B cell (primary cell): ENCODE measurements at regions not wholly inside any gene's neighbourhood (a gene's known extent, or its start where the extent isn't known, plus 50 kb on each side); places are given as distances from the start of the nearest gene placed in this dataset.

ENCODE experiments used
- ATAC-seq: fragments of 200-7000 bp; cut with Tn5 transposase; one replicate; pipeline ENCODE4 v1.10.0; 2021; ENCODE audit warnings: low read depth, mild to moderate bottlenecking, moderate number of reproducible peaks, moderate library complexity
- CTCF ChIA-PET: fragments of 350-600 bp; sonication (Branson Sonifier 250); formaldehyde crosslinking; loops from one replicate; lab custom pipeline; 2021; ENCODE audit warnings: antibody characterized with exemption, inconsistent platforms; lab: Charles Lee
- POLR2A ChIA-PET: fragments of 350-600 bp; sonication (Branson Sonifier 250); formaldehyde crosslinking; loops from one replicate; lab custom pipeline; 2021; ENCODE audit warnings: antibody characterized with exemption; lab: Charles Lee
- DNase-seq: peaks from one replicate; pipeline ENCODE4 v3.0.0; 2013
- H2AFZ ChIP-seq: 2 replicates; pipeline ENCODE4 v1.6.1; 2012; ENCODE audit warnings: mild to moderate bottlenecking, low read depth, low read length; ENCODE audit not compliant: insufficient read depth, poor library complexity, severe bottlenecking
- H3K27ac ChIP-seq, 2 donors: 1 replicate in 1 of 2; 2 replicates in 1 of 2; pipeline ENCODE4 v1.5.1; 2012 to 2013; ENCODE audit warnings: low read length in 2 of 2, mild to moderate bottlenecking in 2 of 2, moderate library complexity in 1 of 2
- H3K27me3 ChIP-seq, 4 experiments: fragments of 200-600 bp in 1 of 4; sonication (generic) in 1 of 4; replicated peaks in 1 of 4; 1 replicate in 2 of 4; 2 replicates in 2 of 4; pipeline versions ENCODE4 v1.6.1 to v1.7.0; 2013 to 2016; ENCODE audit warnings: low read length in 3 of 4, mild to moderate bottlenecking in 2 of 4, mixed read lengths in 1 of 4, moderate library complexity in 1 of 4; ENCODE audit not compliant: insufficient read depth in 4 of 4, control insufficient read depth in 3 of 4; ENCODE audit errors: control extremely low read depth in 1 of 4
- H3K36me3 ChIP-seq, 2 experiments: replicated peaks in 1 of 2; 1 replicate in 1 of 2; 2 replicates in 1 of 2; pipeline versions ENCODE4 v1.6.1 to v1.7.1; 2013; ENCODE audit warnings: low read length in 1 of 2; ENCODE audit not compliant: insufficient read depth in 2 of 2, control insufficient read depth in 1 of 2; ENCODE audit errors: control extremely low read depth in 1 of 2, extremely low read depth in 1 of 2
- H3K4me1 ChIP-seq, 2 donors: fragments of 200-600 bp in 1 of 2; sonication (generic) in 1 of 2; 1 replicate in 1 of 2; 2 replicates in 1 of 2; pipeline versions ENCODE4 v1.5.1 to v1.6.1; 2013 to 2017; ENCODE audit warnings: low read length in 2 of 2; ENCODE audit not compliant: control insufficient read depth in 2 of 2, insufficient read depth in 2 of 2
- H3K4me2 ChIP-seq: replicated peaks from 2 replicates; pipeline ENCODE3; 2012; ENCODE audit warnings: mild to moderate bottlenecking, low read depth, low read length; ENCODE audit not compliant: poor library complexity, severe bottlenecking
- H3K4me3 ChIP-seq, 5 experiments: fragments of 200-600 bp in 1 of 5; sonication (generic) in 1 of 5; 1 replicate in 3 of 5; 2 replicates in 2 of 5; pipeline versions ENCODE4 v1.5.1 to v1.7.0; 2011 to 2016; ENCODE audit warnings: low read length in 4 of 5, mild to moderate bottlenecking in 4 of 5, low read depth in 2 of 5, control low read depth in 1 of 5, moderate library complexity in 1 of 5; ENCODE audit not compliant: insufficient read depth in 1 of 5; ENCODE audit errors: control extremely low read depth in 1 of 5, extremely low read depth in 1 of 5
- H3K79me2 ChIP-seq: fragments of 200-600 bp; sonication (generic); one replicate; pipeline ENCODE4 v1.6.0; 2016; ENCODE audit warnings: low read length; ENCODE audit not compliant: control insufficient read depth, insufficient read depth
- H3K9ac ChIP-seq: fragments of 200-600 bp; sonication (generic); 2 replicates; pipeline ENCODE4 v1.6.1; 2017; ENCODE audit warnings: mild to moderate bottlenecking, low read length, moderate library complexity
- H3K9me3 ChIP-seq, 3 donors: one replicate each; pipeline versions ENCODE4 v1.6.1 to v1.7.1; 2013; ENCODE audit warnings: low read length in 2 of 3; ENCODE audit not compliant: control insufficient read depth in 2 of 3, insufficient read depth in 1 of 3; ENCODE audit errors: control extremely low read depth in 1 of 3
- H4K20me1 ChIP-seq: 2 replicates; pipeline ENCODE4 v1.6.0; 2012; ENCODE audit warnings: mild to moderate bottlenecking, low read length; ENCODE audit not compliant: insufficient read depth, control insufficient read depth, poor library complexity, severe bottlenecking
- H3K27ac Mint-ChIP-seq: one replicate; pipeline ENCODE4 v1.8.0; 2021; ENCODE audit warnings: mixed read lengths
- H3K27me3 Mint-ChIP-seq: one replicate; pipeline ENCODE4 v1.8.0; 2021; ENCODE audit warnings: mixed read lengths
- H3K4me1 Mint-ChIP-seq: one replicate; pipeline ENCODE4 v1.8.0; 2021; ENCODE audit warnings: mixed read lengths
- H3K4me3 Mint-ChIP-seq: one replicate; pipeline ENCODE4 v1.8.0; 2021; ENCODE audit warnings: mixed read lengths
- H3K9me3 Mint-ChIP-seq: one replicate; pipeline ENCODE4 v1.8.0; 2022; ENCODE audit warnings: mixed read lengths; ENCODE audit not compliant: insufficient read depth
- EZH2 ChIP-seq: IDR thresholded peaks from 2 replicates; pipeline ENCODE4 v1.6.1; 2012; ENCODE audit warnings: borderline replicate concordance, low read depth, mild to moderate bottlenecking, moderate library complexity, low read length; ENCODE audit not compliant: insufficient read depth, poor library complexity, severe bottlenecking
- WGBS: methylation state at CpG from one replicate; pipeline ENCODE4 v1.1.5; 2013; ENCODE audit warnings: missing lambda C conversion rate; ENCODE audit not compliant: insufficient coverage; 5-methylcytosine and 5-hydroxymethylcytosine counted together
- intact Hi-C: fragments of 100-400 bp; cut with micrococcal nuclease; formaldehyde crosslinking; loops from one replicate; pipeline ENCODE4 v1.10.0; 2022
- TF ChIP-seq, protein P1 (sequence below): fragments of 200-600 bp; IDR thresholded peaks from one replicate; pipeline ENCODE4 v1.8.0; 2022; ENCODE audit warnings: antibody characterized with exemption, mild to moderate bottlenecking

DNA sequence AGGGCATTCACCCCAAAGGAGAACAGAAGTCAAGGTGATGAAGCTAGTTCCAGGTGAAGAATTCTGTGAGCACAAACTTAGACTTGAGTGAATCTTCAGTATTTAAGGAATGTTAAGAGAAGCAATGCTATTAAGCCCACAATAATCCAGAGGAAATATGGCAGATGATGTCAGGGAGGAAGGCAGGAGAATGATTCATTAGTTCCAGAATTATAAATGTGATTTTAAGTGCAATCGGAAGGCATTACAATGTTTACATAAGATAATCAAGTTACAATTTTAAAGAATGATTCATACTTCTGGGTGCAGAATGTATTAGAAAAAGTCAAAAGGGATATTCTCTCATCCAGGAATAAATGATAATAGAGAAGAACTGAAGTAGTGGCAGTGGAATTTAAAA lies 545.2 kb upstream of the BRINP3 start:
- intact Hi-C loops, result no loop called here
- no peaks in the 10 kb centered on the region for H3K27me3 ChIP-seq
- H3K36me3 ChIP-seq, result no peaks in the 10 kb centered on the region
- no peaks in the 10 kb centered on the region for H4K20me1 ChIP-seq
- Mint-ChIP-seq H3K27ac (no peak overlapping the region), H3K9me3 (no peaks in the 10 kb centered on the region), H3K4me1 (no peaks in the 10 kb centered on the region), H3K4me3 (no peak overlapping the region), H3K27me3 (no peaks in the 10 kb centered on the region)
- H2AFZ ChIP-seq, result no peak overlapping the region
- POLR2A ChIA-PET, result no interaction called here
- no peaks in the 10 kb centered on the region for H3K79me2 ChIP-seq
- CTCF ChIA-PET, result no interaction called here
- no peak overlapping the region for H3K9ac ChIP-seq
- no peak overlapping the region for H3K4me3 ChIP-seq
- no peak for TF ChIP-seq EZH2
- TF ChIP-seq, protein P1, sequence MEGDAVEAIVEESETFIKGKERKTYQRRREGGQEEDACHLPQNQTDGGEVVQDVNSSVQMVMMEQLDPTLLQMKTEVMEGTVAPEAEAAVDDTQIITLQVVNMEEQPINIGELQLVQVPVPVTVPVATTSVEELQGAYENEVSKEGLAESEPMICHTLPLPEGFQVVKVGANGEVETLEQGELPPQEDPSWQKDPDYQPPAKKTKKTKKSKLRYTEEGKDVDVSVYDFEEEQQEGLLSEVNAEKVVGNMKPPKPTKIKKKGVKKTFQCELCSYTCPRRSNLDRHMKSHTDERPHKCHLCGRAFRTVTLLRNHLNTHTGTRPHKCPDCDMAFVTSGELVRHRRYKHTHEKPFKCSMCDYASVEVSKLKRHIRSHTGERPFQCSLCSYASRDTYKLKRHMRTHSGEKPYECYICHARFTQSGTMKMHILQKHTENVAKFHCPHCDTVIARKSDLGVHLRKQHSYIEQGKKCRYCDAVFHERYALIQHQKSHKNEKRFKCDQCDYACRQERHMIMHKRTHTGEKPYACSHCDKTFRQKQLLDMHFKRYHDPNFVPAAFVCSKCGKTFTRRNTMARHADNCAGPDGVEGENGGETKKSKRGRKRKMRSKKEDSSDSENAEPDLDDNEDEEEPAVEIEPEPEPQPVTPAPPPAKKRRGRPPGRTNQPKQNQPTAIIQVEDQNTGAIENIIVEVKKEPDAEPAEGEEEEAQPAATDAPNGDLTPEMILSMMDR, result no peak
- no CpG with 5 or more reads among the region's 1 CpG for WGBS
- H3K9me3 ChIP-seq, result peaks cover 0 to 15% (median 0%) of the 10 kb centered on the region in 3 donors
- no peaks in the 10 kb centered on the region for H3K4me1 ChIP-seq
- DNase-seq, result no peak
- H3K27ac ChIP-seq, result no peak overlapping the region
- H3K4me2 ChIP-seq, result no peak overlapping the region
- no peak for ATAC-seq

DNA sequence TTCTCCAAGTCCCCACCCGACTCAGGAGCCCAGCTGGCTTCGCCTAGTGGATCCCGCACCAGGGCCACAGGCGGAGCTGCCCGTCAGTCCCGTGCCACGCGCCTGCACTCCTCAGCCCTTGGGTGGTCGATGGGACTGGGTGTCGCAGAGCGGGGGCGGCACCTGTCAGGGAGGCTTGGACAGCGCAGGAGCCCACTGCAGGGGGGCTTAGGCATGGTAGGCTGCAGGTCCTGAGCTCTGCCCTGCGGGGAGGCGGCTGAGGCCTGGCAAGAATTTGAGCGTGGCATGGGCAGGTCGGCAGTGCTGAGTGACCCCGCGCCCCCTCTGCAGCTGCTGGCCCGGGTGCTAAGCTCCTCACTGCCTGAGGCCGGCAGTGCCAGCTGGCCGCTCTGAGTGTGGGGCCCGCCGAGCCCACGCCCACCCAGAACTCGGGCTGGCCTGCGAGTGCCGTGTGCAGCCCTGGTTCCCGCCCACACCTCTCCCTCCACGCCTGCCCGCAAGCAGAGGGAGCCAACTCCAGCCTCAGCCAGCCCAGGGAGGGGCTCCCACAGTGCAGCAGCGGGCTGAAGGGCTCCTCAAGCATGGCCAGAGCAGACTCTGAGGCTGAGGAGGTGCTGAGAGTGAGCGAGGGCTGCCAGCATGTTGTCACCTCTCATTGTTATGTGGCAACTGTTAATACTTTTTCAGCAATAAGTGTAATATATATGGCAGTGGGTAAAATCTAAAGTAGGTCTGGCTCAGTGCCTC lies 548.4 kb upstream of the BRINP3 start:
- no peaks in the 10 kb centered on the region for H3K4me1 Mint-ChIP-seq
- ATAC-seq (no peak), DNase-seq (no peak)
- H3K9me3 Mint-ChIP-seq, result peaks cover 2% of the 10 kb centered on the region
- WGBS, result 94% methylated on average over 31 of the region's 33 CpGs
- Histone ChIP-seq H4K20me1 (no peaks in the 10 kb centered on the region), H3K4me2 (no peak overlapping the region), H3K27ac (no peak overlapping the region), H3K9me3 (peaks cover 0 to 15% (median 1%) of the 10 kb centered on the region in 3 donors), H2AFZ (no peak overlapping the region), H3K27me3 (no peaks in the 10 kb centered on the region), H3K4me3 (no peak overlapping the region), H3K36me3 (no peaks in the 10 kb centered on the region), H3K79me2 (no peaks in the 10 kb centered on the region), H3K4me1 (no peaks in the 10 kb centered on the region), H3K9ac (no peak overlapping the region)
- H3K27me3 Mint-ChIP-seq, result no peaks in the 10 kb centered on the region
- CTCF ChIA-PET, result no interaction called here
- H3K4me3 Mint-ChIP-seq, result no peak overlapping the region
- intact Hi-C loops, result no loop called here
- TF ChIP-seq, protein P1, result no peak
- TF ChIP-seq EZH2, result no peak
- no peak overlapping the region for H3K27ac Mint-ChIP-seq
- POLR2A ChIA-PET, result no interaction called here
